OCI-M2 (cell line): ENCODE measurements at regions not wholly inside any gene's neighbourhood (a gene's known extent, or its start where the extent isn't known, plus 50 kb on each side); places are given as distances from the start of the nearest gene placed in this dataset.
"Not testable (repeated sequence)": the region's sequence is repeated elsewhere in the genome, so short reads cannot be mapped to it uniquely, and the experiment has no call there.

Experiments used
- DNase-seq: peaks from one replicate; lab custom pipeline; 2025; ENCODE audit not compliant: unreplicated experiment; lab: John Stamatoyannopoulos, UW

GRCh38 chr1:222012816-222013215 is 270.9 kb upstream of the DUSP10 start:
- no peak for DNase-seq

DNA sequence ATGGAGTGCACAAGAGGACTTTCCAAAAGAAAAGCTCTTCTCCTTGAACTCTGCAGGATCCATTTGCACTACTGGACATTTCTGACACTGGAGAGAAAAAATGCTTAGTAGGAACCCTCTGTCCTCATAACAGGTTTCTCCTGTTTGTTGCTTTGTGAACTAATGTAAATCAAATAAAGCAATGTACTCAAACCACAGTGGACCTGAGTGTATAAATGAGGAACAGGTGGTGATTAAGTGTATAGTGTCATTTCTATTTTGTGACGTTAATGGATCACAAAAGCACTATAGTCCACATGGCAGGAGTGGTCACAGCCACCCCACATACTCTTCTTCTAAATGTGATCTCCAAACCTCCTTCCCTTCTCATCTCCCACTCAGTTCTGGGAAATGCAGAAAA is 268.4 kb upstream of the DUSP10 start:
- no peak for DNase-seq

DNA sequence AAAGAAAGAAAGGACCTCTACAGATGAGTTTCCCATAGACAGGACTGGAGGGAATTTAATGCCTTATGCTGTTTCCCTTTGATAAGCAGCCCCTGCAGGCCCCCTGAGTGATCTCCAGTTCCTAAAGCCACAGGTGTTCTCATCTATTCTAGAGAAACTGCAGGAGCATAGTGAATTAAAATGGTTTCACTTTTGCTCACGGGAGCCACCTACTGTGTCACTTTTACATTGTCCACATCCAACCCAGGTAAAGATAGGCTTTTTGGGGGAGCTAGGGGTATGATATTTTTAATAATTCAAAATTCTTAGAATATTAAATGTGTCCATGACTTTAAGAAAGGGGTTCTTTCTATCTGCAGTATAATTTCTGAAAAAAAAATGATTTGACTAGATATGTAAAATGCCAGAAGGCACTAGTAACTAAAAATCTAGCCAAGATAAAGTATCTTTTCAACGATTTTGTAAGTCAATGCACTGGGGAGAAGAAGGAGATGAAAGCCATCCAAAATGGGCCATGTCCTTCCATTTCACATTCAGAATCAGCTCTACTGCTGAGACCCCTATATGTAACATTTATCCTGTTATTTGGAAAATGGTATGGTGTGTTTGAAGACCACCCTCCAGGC is 267.3 kb upstream of the DUSP10 start:
- DNase-seq, result no peak

GRCh38 chr1:222006715-222007114 is 264.8 kb upstream of the DUSP10 start:
- no peak for DNase-seq

DNA sequence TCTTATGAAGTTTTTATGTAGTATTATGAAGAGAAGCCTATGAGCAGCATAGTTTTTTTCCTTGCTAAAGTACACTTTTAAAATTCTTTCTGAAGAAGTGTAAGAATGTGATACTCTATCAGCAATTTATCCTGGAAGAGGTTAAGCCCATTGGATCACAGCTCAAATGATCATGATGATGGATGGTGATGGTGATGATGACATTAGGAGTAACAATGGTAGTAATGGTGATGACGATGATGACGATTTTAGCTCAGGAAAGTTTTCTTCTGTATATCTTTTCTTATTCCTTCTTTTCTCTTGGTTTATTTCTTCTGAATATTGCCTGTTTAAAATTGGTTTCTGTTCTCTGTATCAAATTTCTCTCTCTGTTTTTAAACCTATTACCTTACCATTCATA is 262.9 kb upstream of the DUSP10 start:
- DNase-seq, result no peak

GRCh38 chr1:222004034-222004433 is 262.1 kb upstream of the DUSP10 start:
- DNase-seq, result no peak

DNA sequence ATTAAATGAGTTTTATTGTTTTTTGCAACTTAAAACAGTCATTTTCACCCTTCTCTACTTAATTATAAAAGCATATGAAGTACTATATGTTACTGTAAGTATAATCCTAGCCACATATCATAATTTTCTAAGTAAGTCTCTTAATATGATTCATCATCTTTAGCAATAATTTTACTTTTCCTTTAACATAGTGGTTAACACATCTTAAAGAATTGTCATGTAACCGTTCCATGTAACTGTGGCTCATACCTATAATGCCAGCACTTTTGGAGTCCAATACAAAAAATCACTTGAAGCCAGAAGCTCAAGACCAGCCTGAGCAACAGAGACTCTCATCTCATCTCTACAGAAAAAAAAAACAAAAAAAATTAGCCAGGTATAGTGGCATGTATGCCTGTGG is 260.6 kb upstream of the DUSP10 start:
- DNase-seq, result no peak

- DNase-seq, result no peak
Observed at GRCh38 chr1:222000131-222000530, 258.2 kb upstream of the DUSP10 start.

GRCh38 chr1:221998781-221999180 is 256.9 kb upstream of the DUSP10 start:
- no peak for DNase-seq

DNA sequence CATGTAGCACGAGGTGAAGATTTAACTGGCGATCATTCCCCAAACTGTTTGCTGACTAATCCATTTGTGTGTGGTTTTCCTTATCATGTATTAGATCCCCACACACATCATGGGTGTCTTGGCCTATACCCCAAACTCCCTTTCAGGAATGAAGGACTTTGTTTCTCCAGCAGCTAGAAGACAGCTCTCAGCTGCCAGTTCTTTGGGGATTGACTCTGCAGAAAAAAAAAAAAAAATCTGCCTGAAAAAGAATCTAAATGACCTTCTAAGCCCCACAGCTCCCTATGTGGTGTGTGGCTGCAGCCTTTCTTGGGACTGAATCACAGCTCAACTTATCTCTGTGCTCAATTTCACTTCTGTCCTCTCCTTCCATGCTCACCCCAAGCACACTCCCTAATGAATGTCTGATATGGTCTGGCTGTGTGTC is 256.3 kb upstream of the DUSP10 start:
- no peak for DNase-seq

GRCh38 chr1:221997012-221997411 is 255.1 kb upstream of the DUSP10 start:
- DNase-seq, result not testable (repeated sequence)

GRCh38 chr1:221994939-221995338 is 253.1 kb upstream of the DUSP10 start:
- no peak for DNase-seq

- DNase-seq, result no peak
Observed at GRCh38 chr1:221994274-221994698, 252.4 kb upstream of the DUSP10 start.

GRCh38 chr1:221993444-221993948 is 251.6 kb upstream of the DUSP10 start:
- DNase-seq, result no peak

GRCh38 chr1:221992427-221992826 is 250.5 kb upstream of the DUSP10 start:
- no peak for DNase-seq

DNA sequence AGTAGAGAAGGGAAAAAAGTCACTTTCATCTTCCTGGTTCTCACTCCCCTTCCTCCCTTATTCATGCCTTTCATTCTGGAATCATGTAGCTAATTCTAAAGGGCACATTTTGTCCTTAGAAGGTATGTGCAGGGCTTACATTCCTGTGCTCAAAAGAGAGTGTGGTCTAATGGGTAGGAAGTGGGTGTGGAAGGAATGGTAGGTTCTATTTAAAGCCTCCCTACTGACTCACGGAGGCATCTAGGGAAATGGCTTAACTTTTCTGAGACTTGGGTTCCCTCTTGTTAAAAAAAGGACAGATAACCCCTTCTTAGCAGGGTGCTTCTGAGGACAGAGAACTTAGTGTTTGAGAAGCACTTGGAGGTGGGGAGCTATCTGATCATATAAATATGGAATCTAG is 249.3 kb upstream of the DUSP10 start:
- no peak for DNase-seq

- no peak for DNase-seq
Observed at GRCh38 chr1:221989741-221990140, 247.9 kb upstream of the DUSP10 start.

DNA sequence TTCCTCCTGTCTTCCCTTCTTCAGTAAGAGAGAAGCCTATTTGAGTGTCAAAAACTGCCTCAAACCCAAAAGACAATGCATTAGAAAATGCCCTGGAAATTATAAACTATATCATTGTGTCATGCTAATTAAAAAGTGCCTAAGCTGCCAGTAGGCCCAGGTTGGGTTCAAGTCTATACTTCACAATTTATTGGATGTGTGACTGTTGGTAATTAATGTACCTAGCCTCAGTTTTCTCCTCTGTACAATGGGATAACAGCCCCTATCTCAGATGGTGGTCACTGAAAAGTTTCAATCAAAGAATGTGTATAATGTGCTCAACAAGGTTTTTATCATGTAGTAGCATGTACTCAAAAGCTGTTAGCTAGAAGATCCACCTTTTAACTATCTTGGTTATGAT is 246.9 kb upstream of the DUSP10 start:
- no peak for DNase-seq

- no peak for DNase-seq
Observed at GRCh38 chr1:221987860-221988520, 246.1 kb upstream of the DUSP10 start.

- no peak for DNase-seq
Observed at GRCh38 chr1:221983444-221983843, 241.6 kb upstream of the DUSP10 start.

- no peak for DNase-seq
Observed at GRCh38 chr1:221981461-221981860, 239.6 kb upstream of the DUSP10 start.

DNA sequence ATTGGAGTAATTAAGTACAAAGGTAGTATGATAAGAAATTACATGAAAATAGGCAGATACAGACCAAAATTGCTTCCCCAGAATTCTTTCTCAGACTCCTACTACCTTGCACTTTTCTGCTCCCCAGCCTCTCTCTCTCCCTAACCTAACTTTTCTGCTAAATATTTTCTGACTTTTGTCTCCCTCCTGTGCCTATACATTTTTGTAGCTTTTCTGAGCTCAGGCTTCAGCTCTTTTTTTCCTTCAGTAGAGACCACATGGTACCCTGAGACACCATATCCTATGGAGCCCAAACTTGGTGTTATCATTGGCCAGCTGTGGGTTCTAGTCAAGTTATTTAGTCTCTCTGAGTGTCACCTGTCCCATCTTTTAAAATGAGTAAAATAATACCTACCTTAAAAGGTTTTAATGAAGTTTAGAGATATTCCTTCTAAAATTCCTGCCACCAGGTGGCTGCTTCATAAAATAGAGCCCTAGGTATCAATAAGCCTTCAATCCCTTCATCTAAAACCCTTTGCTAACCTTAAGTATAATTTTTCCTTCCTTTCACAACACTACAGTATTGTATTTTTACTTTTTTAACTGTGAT is 237.6 kb upstream of the DUSP10 start:
- DNase-seq, result no peak
